ENCODE measurements at regions not wholly inside any gene's neighbourhood (a gene's known extent, or its start where the extent isn't known, plus 50 kb on each side); places are given as distances from the start of the nearest gene placed in this dataset.

- no peak for DNase-seq
These were observed 289.3 kb downstream of the MEIS1 start for GRCh38 chr2:66724241-66724640.

GRCh38 chr2:66729416-66730330 is 294.7 kb downstream of the MEIS1 start:
- DNase-seq = no peak

GRCh38 chr2:66730441-66730840 is 295.5 kb downstream of the MEIS1 start:
- DNase-seq = no peak

- DNase-seq = no peak
These were observed 298.6 kb downstream of the MEIS1 start for GRCh38 chr2:66733364-66733999.

- no peak for DNase-seq
These were observed 314.0 kb downstream of the MEIS1 start for GRCh38 chr2:66748939-66749338.

GRCh38 chr2:66749566-66749965 is 314.6 kb downstream of the MEIS1 start:
- DNase-seq = no peak

GRCh38 chr2:66753257-66753656 is 318.3 kb downstream of the MEIS1 start:
- no peak for DNase-seq

GRCh38 chr2:66753660-66754059 is 318.7 kb downstream of the MEIS1 start:
- no peak for DNase-seq

- DNase-seq = no peak
These were observed 321.0 kb downstream of the MEIS1 start for GRCh38 chr2:66755974-66756373.

- no peak for DNase-seq
These were observed 326.9 kb downstream of the MEIS1 start for GRCh38 chr2:66761826-66762225.

- no peak for DNase-seq
These were observed 327.8 kb downstream of the MEIS1 start for GRCh38 chr2:66762761-66763160.

GRCh38 chr2:66766582-66766981 is 331.7 kb downstream of the MEIS1 start:
- DNase-seq = no peak

GRCh38 chr2:66771359-66771976 is 336.5 kb downstream of the MEIS1 start:
- DNase-seq = no peak

- no peak for DNase-seq
These were observed 337.7 kb downstream of the MEIS1 start for GRCh38 chr2:66772618-66773017.

- no peak for DNase-seq
These were observed 341.0 kb downstream of the MEIS1 start for GRCh38 chr2:66775730-66776422.

GRCh38 chr2:66781804-66782203 is 346.9 kb downstream of the MEIS1 start:
- DNase-seq = no peak

- DNase-seq = no peak
These were observed 347.9 kb downstream of the MEIS1 start for GRCh38 chr2:66782780-66783361.

- DNase-seq = no peak
These were observed 354.8 kb downstream of the MEIS1 start for GRCh38 chr2:66789741-66790140.

- DNase-seq = no peak
These were observed 355.8 kb downstream of the MEIS1 start for GRCh38 chr2:66790651-66791181.

GRCh38 chr2:66794070-66794469 is 359.1 kb downstream of the MEIS1 start:
- no peak for DNase-seq

GRCh38 chr2:66794551-66794950 is 359.6 kb downstream of the MEIS1 start:
- DNase-seq = no peak

GRCh38 chr2:66802877-66803276 is 368.0 kb downstream of the MEIS1 start:
- DNase-seq = no peak

GRCh38 chr2:66803726-66804125 is 368.8 kb downstream of the MEIS1 start:
- no peak for DNase-seq

Measured in amniotic stem cell (primary cell).